Tibial nerve (tissue), 4 donors: ENCODE measurements at regions not wholly inside any gene's neighbourhood (a gene's known extent, or its start where the extent isn't known, plus 50 kb on each side); places are given as distances from the start of the nearest gene placed in this dataset.
"Not testable (repeated sequence)": the region's sequence is repeated elsewhere in the genome, so short reads cannot be mapped to it uniquely, and the experiment has no call there.

ENCODE experiments used
- DNase-seq, 2 donors: peaks; one replicate each; pipeline ENCODE4 v3.0.0-alpha.2; 2019; ENCODE audit warnings: low spot score in 2 of 2
- H3K27ac ChIP-seq, 4 donors: fragments of 200-600 bp; sonication (generic) in 3 of 4; one replicate each; pipeline ENCODE4 v1.5.1; 2017 to 2019; ENCODE audit warnings: mild to moderate bottlenecking in 1 of 4
- H3K27me3 ChIP-seq, 2 donors: fragments of 200-600 bp; sonication (generic) in 1 of 2; one replicate each; pipeline versions ENCODE4 v1.5.1 to v1.6.0; 2017 to 2019
- H3K36me3 ChIP-seq, 3 donors: fragments of 200-600 bp; sonication (generic); one replicate each; pipeline ENCODE4 v1.5.1; 2018 to 2019
- H3K4me1 ChIP-seq, 4 donors: fragments of 200-600 bp; sonication (generic) in 3 of 4; one replicate each; pipeline ENCODE4 v1.5.1; 2017 to 2019
- H3K4me3 ChIP-seq, 4 donors: fragments of 200-600 bp; sonication (generic) in 3 of 4; one replicate each; pipeline ENCODE4 v1.5.1; 2017 to 2019; ENCODE audit warnings: mild to moderate bottlenecking in 1 of 4, moderate library complexity in 1 of 4
- H3K9me3 ChIP-seq, 4 donors: fragments of 200-600 bp; sonication (generic) in 3 of 4; one replicate each; pipeline ENCODE4 v1.5.1; 2017 to 2019
- EP300 ChIP-seq, 2 donors: sonication (generic); formaldehyde crosslinking; IDR thresholded peaks; one replicate each; pipeline ENCODE4 v1.6.1; 2017; ENCODE audit warnings: antibody characterized with exemption in 2 of 2, mild to moderate bottlenecking in 1 of 2
- POLR2A ChIP-seq, 2 donors: fragments of 450-650 bp; IDR thresholded peaks; one replicate each; pipeline ENCODE4 v1.6.1; 2017; ENCODE audit warnings: antibody characterized with exemption in 2 of 2, mild to moderate bottlenecking in 2 of 2, moderate library complexity in 2 of 2
- WGBS, 2 donors: methylation state at CpG; one replicate each; pipeline ENCODE4 v1.1.5; 2018; 5-methylcytosine and 5-hydroxymethylcytosine counted together
- TF ChIP-seq, protein P1 (sequence below), 5 experiments: fragments of 200-600 bp in 3 of 5; fragments of 450-650 bp in 2 of 5; sonication (generic) in 3 of 5; IDR thresholded peaks; one replicate each; pipeline ENCODE4 v1.5.1; 2016 to 2019; ENCODE audit warnings: antibody characterized with exemption in 5 of 5, mild to moderate bottlenecking in 3 of 5, moderate library complexity in 2 of 5

DNA sequence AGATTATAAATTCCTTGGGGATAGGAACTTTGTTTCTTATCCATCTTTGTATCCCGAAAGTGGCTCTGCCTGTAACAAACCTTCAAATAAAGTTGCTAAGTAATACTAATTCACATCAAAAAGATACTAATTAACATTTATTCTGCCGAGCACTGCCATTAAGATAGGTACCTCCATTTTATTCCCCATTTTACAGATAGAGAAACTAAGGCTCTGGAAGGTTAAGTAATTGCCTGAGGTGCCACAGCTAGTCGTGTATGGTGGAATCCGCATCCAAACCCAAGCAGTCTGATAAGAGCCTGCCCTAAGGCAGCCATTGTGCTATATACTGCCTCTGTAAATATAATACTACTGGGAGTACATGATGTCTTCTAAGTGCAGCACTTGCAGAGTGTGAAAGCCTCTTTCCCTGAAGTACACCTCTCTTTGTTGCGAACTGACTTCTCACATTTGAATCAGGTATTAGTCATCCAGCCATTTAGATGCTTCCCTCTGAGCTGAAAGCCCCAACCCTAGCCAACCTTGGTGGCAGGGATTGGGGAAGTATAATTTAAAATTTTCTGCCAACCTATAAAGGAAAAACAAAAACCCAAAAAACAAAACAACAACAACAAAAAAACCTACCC lies 78.5 kb upstream of the CHD2 start:
- TF ChIP-seq, protein P1, sequence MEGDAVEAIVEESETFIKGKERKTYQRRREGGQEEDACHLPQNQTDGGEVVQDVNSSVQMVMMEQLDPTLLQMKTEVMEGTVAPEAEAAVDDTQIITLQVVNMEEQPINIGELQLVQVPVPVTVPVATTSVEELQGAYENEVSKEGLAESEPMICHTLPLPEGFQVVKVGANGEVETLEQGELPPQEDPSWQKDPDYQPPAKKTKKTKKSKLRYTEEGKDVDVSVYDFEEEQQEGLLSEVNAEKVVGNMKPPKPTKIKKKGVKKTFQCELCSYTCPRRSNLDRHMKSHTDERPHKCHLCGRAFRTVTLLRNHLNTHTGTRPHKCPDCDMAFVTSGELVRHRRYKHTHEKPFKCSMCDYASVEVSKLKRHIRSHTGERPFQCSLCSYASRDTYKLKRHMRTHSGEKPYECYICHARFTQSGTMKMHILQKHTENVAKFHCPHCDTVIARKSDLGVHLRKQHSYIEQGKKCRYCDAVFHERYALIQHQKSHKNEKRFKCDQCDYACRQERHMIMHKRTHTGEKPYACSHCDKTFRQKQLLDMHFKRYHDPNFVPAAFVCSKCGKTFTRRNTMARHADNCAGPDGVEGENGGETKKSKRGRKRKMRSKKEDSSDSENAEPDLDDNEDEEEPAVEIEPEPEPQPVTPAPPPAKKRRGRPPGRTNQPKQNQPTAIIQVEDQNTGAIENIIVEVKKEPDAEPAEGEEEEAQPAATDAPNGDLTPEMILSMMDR (IDR thresholded peaks at IDR 0.05) = no peak
- no peak for TF ChIP-seq POLR2A (IDR thresholded peaks at IDR 0.05)
- no peak for TF ChIP-seq EP300 (IDR thresholded peaks at IDR 0.05)
- H3K27me3 ChIP-seq = no peaks in the 10 kb centered on the region
- no peaks in the 10 kb centered on the region for H3K36me3 ChIP-seq
- H3K4me3 ChIP-seq = no peak overlapping the region
- 87 to 88% methylated on average over 5 of the region's 5 CpGs for WGBS, 2 donors
- H3K4me1 ChIP-seq = peaks cover 0 to 20% (median 6%) of the 10 kb centered on the region in 4 donors
- no peak overlapping the region for H3K27ac ChIP-seq
- H3K9me3 ChIP-seq = no peaks in the 10 kb centered on the region
- no peak for DNase-seq

DNA sequence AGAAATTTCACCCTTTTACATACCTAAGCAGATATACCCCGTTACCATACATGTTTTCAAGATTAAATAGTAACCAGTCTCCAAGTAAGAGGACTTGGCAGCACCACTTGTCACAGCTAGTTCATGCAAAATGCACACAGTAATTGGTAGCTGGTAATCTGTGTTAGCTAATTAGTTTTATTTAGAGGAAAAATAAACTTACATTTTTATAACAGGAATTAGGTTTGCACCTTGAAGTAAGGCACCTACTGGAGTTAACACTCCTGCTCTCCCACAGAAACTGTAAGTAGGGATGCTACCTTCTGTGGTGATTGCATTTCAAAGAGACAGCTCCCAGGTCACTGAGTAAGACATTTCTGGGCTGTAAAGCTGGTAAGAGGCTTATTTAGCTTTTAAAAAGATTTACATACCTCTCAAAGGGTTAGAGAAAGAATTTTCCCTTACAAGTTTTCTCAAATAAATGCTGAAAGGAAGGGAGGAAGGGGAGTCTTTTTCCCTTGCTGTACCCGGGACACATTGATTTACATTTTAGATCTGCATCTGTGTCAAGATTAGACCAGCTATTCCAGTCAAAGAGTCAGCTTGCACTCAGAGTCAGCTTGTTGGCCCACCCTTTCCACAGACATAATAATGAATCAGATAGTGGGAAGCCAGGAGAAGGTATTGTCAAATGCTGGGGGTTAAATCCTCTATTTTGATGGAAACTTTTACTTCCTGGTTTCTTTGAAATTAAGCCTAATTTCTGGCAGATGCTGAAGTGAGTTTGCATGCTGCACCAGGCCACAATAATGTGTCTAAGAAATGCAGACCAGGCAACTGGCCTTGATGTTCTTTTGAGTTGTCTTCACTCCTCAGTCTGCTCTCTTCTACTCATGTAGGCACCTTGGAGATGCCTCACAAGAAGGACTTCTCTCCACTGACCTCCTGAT lies 77.6 kb upstream of the CHD2 start:
- no peak for DNase-seq
- Histone ChIP-seq H3K36me3 (no peaks in the 10 kb centered on the region), H3K27ac (peak overlapping the region in 1 of 4 donors; percentile 14), H3K27me3 (no peaks in the 10 kb centered on the region), H3K4me3 (no peak overlapping the region), H3K4me1 (peaks cover 0 to 20% (median 6%) of the 10 kb centered on the region in 4 donors), H3K9me3 (no peaks in the 10 kb centered on the region)
- WGBS, 2 donors = 50 to 61% methylated on average over 2 of the region's 2 CpGs
- no peak for TF ChIP-seq EP300 (IDR thresholded peaks at IDR 0.05)

DNA sequence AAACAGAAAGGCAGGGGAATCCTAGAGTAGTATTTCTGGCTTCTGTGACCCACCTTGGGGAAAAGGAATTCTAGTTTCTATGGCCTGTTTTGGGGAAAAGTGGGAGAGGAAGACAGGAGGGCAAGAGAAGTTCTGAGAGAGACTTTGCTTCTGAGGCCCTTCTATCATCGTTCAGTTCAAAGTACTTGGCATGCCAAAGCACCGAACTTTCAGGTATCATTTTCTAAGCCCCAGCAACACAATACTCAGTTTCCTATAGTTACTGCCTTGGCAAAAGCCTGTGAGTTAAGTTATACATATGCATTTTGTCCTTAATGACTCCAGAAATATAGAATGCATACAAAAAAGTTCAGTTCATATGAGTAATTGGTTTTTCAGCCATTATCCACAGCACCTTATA lies 74.1 kb upstream of the CHD2 start:
- peaks cover 0 to 19% (median 11%) of the 10 kb centered on the region in 4 donors for H3K4me1 ChIP-seq
- WGBS, 2 donors = 83 to 85% methylated on average over 2 of the region's 2 CpGs
- H3K27ac ChIP-seq = no peak overlapping the region
- H3K27me3 ChIP-seq = no peaks in the 10 kb centered on the region
- no peaks in the 10 kb centered on the region for H3K36me3 ChIP-seq
- DNase-seq = no peak
- no peaks in the 10 kb centered on the region for H3K9me3 ChIP-seq
- no peak overlapping the region for H3K4me3 ChIP-seq
- TF ChIP-seq, protein P1 (IDR thresholded peaks at IDR 0.05) = no peak
- TF ChIP-seq POLR2A (IDR thresholded peaks at IDR 0.05) = no peak
- no peak for TF ChIP-seq EP300 (IDR thresholded peaks at IDR 0.05)

- not testable (repeated sequence) for H3K27ac ChIP-seq, DNase-seq, H3K27me3 ChIP-seq, H3K36me3 ChIP-seq, H3K9me3 ChIP-seq, H3K4me3 ChIP-seq
- 97% methylated on average over 10 of the region's 10 CpGs for WGBS, 2 donors
- H3K4me1 ChIP-seq = peaks cover 0 to 32% (median 27%) of the 10 kb centered on the region in 4 donors
These were observed 72.1 kb upstream of the CHD2 start for GRCh38 chr15:92827991-92828390.

DNA sequence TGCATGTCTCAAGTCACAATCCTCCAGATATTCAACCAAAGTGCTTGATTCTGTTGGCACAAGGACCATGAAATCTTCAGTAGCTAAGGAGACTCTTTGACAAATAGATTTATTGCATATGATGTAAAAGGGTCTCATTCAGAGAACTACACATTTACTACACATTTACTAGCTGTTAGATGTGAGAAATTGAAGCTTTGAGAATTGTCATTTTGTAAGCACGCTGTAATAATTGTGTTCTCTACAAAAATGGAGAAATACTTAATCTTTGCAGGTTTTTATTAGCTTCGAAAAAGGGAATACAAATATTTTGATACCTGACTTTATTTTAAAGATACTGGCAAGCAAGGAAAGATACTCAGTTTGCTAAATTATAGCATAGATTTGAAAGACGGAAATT lies 70.2 kb upstream of the CHD2 start:
- Histone ChIP-seq H3K4me3 (no peak overlapping the region), H3K27ac (peak overlapping the region in 3 of 4 donors; percentile 87 to 91 (median 90)), H3K27me3 (no peaks in the 10 kb centered on the region), H3K4me1 (peaks cover 0 to 48% (median 40%) of the 10 kb centered on the region in 4 donors), H3K9me3 (no peaks in the 10 kb centered on the region), H3K36me3 (no peaks in the 10 kb centered on the region)
- 69 to 73% methylated on average over 3 of the region's 3 CpGs for WGBS, 2 donors
- TF ChIP-seq POLR2A (IDR thresholded peaks at IDR 0.05) = no peak
- no peak for TF ChIP-seq EP300 (IDR thresholded peaks at IDR 0.05)
- TF ChIP-seq, protein P1 (IDR thresholded peaks at IDR 0.05) = no peak
- no peak for DNase-seq

- H3K27me3 ChIP-seq = no peaks in the 10 kb centered on the region
- H3K27ac ChIP-seq = peak overlapping the region; percentile 87 to 91 (median 89)
- H3K36me3 ChIP-seq = no peaks in the 10 kb centered on the region
- no peaks in the 10 kb centered on the region for H3K9me3 ChIP-seq
- no peak for TF ChIP-seq EP300 (IDR thresholded peaks at IDR 0.05)
- TF ChIP-seq POLR2A (IDR thresholded peaks at IDR 0.05) = no peak
- TF ChIP-seq, protein P1 (IDR thresholded peaks at IDR 0.05) = no peak
- DNase-seq = no peak
- peak overlapping the region in 3 of 4 donors; percentile 15 to 39 (median 35) for H3K4me3 ChIP-seq
- 11 to 17% methylated on average over 3 of the region's 3 CpGs for WGBS, 2 donors
- peaks cover 0 to 48% (median 40%) of the 10 kb centered on the region in 4 donors for H3K4me1 ChIP-seq
These were observed 68.8 kb upstream of the CHD2 start for GRCh38 chr15:92831336-92831654.
